Astrocyte (in vitro differentiated cells and primary cell): ENCODE measurements at regions not wholly inside any gene's neighbourhood (a gene's known extent, or its start where the extent isn't known, plus 50 kb on each side); places are given as distances from the start of the nearest gene placed in this dataset.

ENCODE experiments used
- DNase-seq: peaks from one replicate; pipeline ENCODE4 v3.0.0-alpha.2; 2010; ENCODE audit warnings: low read depth
- FAIRE-seq: peaks from 2 replicates; lab custom pipeline; 2011; peaks lifted over from hg19 to GRCh38; lab: Jason Lieb, UNC
- H2AFZ ChIP-seq: 2 replicates; pipeline ENCODE4 v1.6.0; 2012; ENCODE audit warnings: low read depth, low read length, inconsistent platforms
- H3K27ac ChIP-seq: 2 replicates; pipeline ENCODE4 v1.5.1; 2011; ENCODE audit warnings: low read depth, low read length, inconsistent platforms
- H3K27me3 ChIP-seq: 2 replicates; pipeline ENCODE4 v1.6.0; 2011; ENCODE audit warnings: low read length, inconsistent platforms; ENCODE audit not compliant: insufficient read depth
- H3K36me3 ChIP-seq: 2 replicates; pipeline ENCODE4 v1.5.1; 2011; ENCODE audit warnings: low read length, inconsistent platforms; ENCODE audit not compliant: insufficient read depth
- H3K4me1 ChIP-seq: 2 replicates; pipeline ENCODE4 v1.5.1; 2011; ENCODE audit warnings: low read length, inconsistent platforms; ENCODE audit not compliant: insufficient read depth
- H3K4me2 ChIP-seq: 2 replicates; pipeline ENCODE4 v1.6.0; 2012; ENCODE audit warnings: low read length, inconsistent platforms
- H3K4me3 ChIP-seq: 2 replicates; pipeline ENCODE4 v1.5.1; 2011; ENCODE audit warnings: low read depth, mild to moderate bottlenecking, low read length, inconsistent platforms; ENCODE audit not compliant: insufficient read depth
- H3K79me2 ChIP-seq: 2 replicates; pipeline ENCODE4 v1.6.0; 2012; ENCODE audit warnings: mild to moderate bottlenecking, low read length, inconsistent platforms; ENCODE audit not compliant: insufficient read depth
- H3K9ac ChIP-seq: 2 replicates; pipeline ENCODE4 v1.6.0; 2012; ENCODE audit warnings: mild to moderate bottlenecking, low read length, inconsistent platforms
- H3K9me3 ChIP-seq: 2 replicates; pipeline ENCODE4 v1.5.1; 2012; ENCODE audit warnings: low read depth, mild to moderate bottlenecking, low read length, inconsistent platforms; ENCODE audit not compliant: insufficient read depth
- H4K20me1 ChIP-seq: 2 replicates; pipeline ENCODE4 v1.6.0; 2012; ENCODE audit warnings: low read length, inconsistent platforms; ENCODE audit not compliant: insufficient read depth
- H3K27ac Mint-ChIP-seq: one replicate; pipeline ENCODE4 v1.8.0; 2021; ENCODE audit warnings: mild to moderate bottlenecking, mixed read lengths; ENCODE audit not compliant: unreplicated experiment
- H3K27me3 Mint-ChIP-seq: one replicate; pipeline ENCODE4 v1.8.0; 2021; ENCODE audit warnings: low read depth, mixed read lengths; ENCODE audit not compliant: unreplicated experiment
- H3K36me3 Mint-ChIP-seq: one replicate; pipeline ENCODE4 v1.8.0; 2021; ENCODE audit warnings: low read depth, mixed read lengths; ENCODE audit not compliant: unreplicated experiment
- H3K4me1 Mint-ChIP-seq: one replicate; pipeline ENCODE4 v1.8.0; 2021; ENCODE audit warnings: low read depth, mixed read lengths; ENCODE audit not compliant: unreplicated experiment
- H3K4me3 Mint-ChIP-seq: one replicate; pipeline ENCODE4 v1.8.0; 2021; ENCODE audit warnings: mild to moderate bottlenecking, moderate library complexity, mixed read lengths; ENCODE audit not compliant: unreplicated experiment
- H3K9me3 Mint-ChIP-seq: one replicate; pipeline ENCODE4 v1.8.0; 2021; ENCODE audit warnings: mild to moderate bottlenecking, mixed read lengths; ENCODE audit not compliant: unreplicated experiment
- EZH2 ChIP-seq: IDR thresholded peaks from 2 replicates; pipeline ENCODE4 v1.6.1; 2012; ENCODE audit warnings: mild to moderate bottlenecking, low read length, inconsistent platforms; ENCODE audit not compliant: insufficient read depth
- TF ChIP-seq, protein P1 (sequence below): IDR thresholded peaks from 2 replicates; pipeline ENCODE4 v1.5.1; 2011; ENCODE audit warnings: low read depth, mild to moderate bottlenecking, inconsistent platforms, low read length, moderate library complexity; ENCODE audit not compliant: insufficient read depth

DNA sequence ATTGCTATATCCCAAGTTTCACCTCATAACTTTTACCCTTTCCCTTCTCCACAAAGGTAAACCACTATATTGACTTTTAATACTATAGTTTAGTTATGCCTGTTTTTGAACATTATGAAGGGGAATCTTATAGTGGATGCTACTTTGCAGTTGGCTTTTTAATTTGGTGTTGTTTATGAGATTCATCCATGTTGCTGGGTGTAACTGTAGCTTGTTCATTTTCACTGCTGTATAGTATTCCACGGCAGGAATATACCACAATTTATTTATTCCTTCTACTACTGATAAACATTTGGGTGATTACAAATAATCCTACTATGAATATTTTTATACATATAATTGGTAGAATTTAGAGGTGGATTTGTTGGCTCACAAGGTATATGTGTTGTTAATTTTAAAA is 88.4 kb upstream of the NALF2 start:
- Mint-ChIP-seq H3K27ac (no peak overlapping the region), H3K36me3 (no peaks in the 10 kb centered on the region), H3K9me3 (no peaks in the 10 kb centered on the region), H3K4me3 (no peak overlapping the region), H3K4me1 (no peaks in the 10 kb centered on the region), H3K27me3 (peaks cover 1% of the 10 kb centered on the region)
- Histone ChIP-seq H3K4me2 (no peak overlapping the region), H3K9ac (no peak overlapping the region), H3K27ac (no peak overlapping the region), H2AFZ (no peak overlapping the region), H3K36me3 (no peaks in the 10 kb centered on the region), H3K79me2 (no peaks in the 10 kb centered on the region), H3K27me3 (no peaks in the 10 kb centered on the region), H3K4me1 (no peaks in the 10 kb centered on the region), H3K9me3 (no peaks in the 10 kb centered on the region), H3K4me3 (no peak overlapping the region), H4K20me1 (no peaks in the 10 kb centered on the region)
- no peak for FAIRE-seq
- no peak for DNase-seq
- TF ChIP-seq, protein P1, sequence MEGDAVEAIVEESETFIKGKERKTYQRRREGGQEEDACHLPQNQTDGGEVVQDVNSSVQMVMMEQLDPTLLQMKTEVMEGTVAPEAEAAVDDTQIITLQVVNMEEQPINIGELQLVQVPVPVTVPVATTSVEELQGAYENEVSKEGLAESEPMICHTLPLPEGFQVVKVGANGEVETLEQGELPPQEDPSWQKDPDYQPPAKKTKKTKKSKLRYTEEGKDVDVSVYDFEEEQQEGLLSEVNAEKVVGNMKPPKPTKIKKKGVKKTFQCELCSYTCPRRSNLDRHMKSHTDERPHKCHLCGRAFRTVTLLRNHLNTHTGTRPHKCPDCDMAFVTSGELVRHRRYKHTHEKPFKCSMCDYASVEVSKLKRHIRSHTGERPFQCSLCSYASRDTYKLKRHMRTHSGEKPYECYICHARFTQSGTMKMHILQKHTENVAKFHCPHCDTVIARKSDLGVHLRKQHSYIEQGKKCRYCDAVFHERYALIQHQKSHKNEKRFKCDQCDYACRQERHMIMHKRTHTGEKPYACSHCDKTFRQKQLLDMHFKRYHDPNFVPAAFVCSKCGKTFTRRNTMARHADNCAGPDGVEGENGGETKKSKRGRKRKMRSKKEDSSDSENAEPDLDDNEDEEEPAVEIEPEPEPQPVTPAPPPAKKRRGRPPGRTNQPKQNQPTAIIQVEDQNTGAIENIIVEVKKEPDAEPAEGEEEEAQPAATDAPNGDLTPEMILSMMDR, result no peak
- no peak for TF ChIP-seq EZH2

DNA sequence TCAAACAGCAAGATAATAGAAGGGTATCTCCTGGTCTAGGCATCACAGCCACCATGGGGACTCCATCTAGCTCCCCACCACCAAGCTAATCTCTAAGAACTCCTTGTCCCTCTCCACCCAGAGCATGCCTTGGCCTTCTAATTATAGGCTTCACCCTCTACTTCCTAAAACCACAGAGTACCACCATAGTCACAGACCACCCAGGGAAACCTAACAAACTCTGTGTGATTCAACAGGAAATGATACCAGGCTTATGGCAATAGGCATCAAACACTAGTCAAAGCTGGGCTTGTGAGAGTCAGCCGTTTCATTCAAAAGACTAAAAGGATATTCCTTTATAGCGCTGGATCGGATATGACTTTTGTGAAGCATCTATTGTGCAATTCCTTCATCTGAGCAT is 91.5 kb upstream of the NALF2 start:
- no peaks in the 10 kb centered on the region for H3K36me3 Mint-ChIP-seq
- no peak overlapping the region for H3K4me3 Mint-ChIP-seq
- Histone ChIP-seq H2AFZ (no peak overlapping the region), H3K27me3 (no peaks in the 10 kb centered on the region), H4K20me1 (no peaks in the 10 kb centered on the region), H3K4me3 (no peak overlapping the region), H3K36me3 (no peaks in the 10 kb centered on the region), H3K9me3 (no peaks in the 10 kb centered on the region), H3K4me1 (no peaks in the 10 kb centered on the region), H3K27ac (no peak overlapping the region), H3K79me2 (no peaks in the 10 kb centered on the region), H3K4me2 (no peak overlapping the region), H3K9ac (no peak overlapping the region)
- H3K9me3 Mint-ChIP-seq, result no peaks in the 10 kb centered on the region
- no peak for DNase-seq
- no peak overlapping the region for H3K27ac Mint-ChIP-seq
- H3K27me3 Mint-ChIP-seq, result no peaks in the 10 kb centered on the region
- FAIRE-seq, result peak; percentile 49
- H3K4me1 Mint-ChIP-seq, result no peaks in the 10 kb centered on the region
- no peak for TF ChIP-seq EZH2
- TF ChIP-seq, protein P1, result no peak

DNA sequence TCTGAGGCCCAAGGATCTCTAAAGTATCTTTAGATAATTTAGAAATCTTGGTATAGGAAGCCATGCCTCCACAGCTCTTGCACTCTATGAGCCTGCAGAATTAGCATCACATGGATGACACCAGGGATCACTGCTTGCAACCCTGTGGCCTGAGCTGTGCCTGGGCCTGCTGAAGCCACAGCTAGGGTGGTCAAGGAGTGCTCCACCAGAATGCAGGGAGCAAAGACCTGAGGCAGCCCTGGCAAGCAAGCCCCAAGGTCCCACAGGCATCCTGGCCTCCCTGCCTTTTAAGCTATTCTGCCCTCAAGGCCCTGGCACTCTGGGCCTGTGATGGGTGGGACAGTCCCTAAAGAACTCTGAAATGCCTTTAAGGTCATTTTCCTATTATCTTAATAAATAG is 105.2 kb upstream of the NALF2 start:
- Histone ChIP-seq H4K20me1 (no peaks in the 10 kb centered on the region), H3K79me2 (no peaks in the 10 kb centered on the region), H3K9me3 (no peaks in the 10 kb centered on the region), H3K4me2 (no peak overlapping the region), H3K36me3 (no peaks in the 10 kb centered on the region), H3K27me3 (no peaks in the 10 kb centered on the region), H2AFZ (no peak overlapping the region), H3K9ac (no peak overlapping the region), H3K4me3 (no peak overlapping the region), H3K4me1 (no peaks in the 10 kb centered on the region), H3K27ac (no peak overlapping the region)
- no peak overlapping the region for H3K4me3 Mint-ChIP-seq
- no peak for TF ChIP-seq EZH2
- TF ChIP-seq, protein P1, result no peak
- FAIRE-seq (no peak), DNase-seq (no peak)
- peaks cover 10% of the 10 kb centered on the region for H3K27me3 Mint-ChIP-seq
- no peaks in the 10 kb centered on the region for H3K4me1 Mint-ChIP-seq
- H3K27ac Mint-ChIP-seq, result no peak overlapping the region
- H3K36me3 Mint-ChIP-seq, result no peaks in the 10 kb centered on the region
- no peaks in the 10 kb centered on the region for H3K9me3 Mint-ChIP-seq
